ENCODE measurements at regions not wholly inside any gene's neighbourhood (a gene's known extent, or its start where the extent isn't known, plus 50 kb on each side); places are given as distances from the start of the nearest gene placed in this dataset.

DNA sequence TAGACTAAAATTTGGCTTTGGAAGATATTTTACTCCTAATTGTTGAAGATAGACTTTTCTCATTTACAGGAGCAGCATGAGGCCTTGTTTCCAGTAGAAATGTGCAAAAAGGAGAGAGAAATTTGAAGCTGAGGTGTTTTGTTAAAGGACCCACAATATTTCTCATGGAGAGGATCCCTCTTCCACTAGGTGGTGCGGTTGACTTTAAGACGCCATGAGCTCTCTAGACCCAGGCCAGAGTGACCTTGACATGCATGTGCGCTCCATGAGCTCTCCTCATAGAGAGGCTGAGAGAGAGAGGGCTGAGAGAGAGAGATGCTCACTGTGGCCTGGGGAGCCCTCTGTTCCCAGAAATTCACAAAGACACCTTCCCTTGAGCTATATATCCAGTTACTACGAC lies 861.2 kb upstream of the EYS start:
- TF ChIP-seq, protein P1, sequence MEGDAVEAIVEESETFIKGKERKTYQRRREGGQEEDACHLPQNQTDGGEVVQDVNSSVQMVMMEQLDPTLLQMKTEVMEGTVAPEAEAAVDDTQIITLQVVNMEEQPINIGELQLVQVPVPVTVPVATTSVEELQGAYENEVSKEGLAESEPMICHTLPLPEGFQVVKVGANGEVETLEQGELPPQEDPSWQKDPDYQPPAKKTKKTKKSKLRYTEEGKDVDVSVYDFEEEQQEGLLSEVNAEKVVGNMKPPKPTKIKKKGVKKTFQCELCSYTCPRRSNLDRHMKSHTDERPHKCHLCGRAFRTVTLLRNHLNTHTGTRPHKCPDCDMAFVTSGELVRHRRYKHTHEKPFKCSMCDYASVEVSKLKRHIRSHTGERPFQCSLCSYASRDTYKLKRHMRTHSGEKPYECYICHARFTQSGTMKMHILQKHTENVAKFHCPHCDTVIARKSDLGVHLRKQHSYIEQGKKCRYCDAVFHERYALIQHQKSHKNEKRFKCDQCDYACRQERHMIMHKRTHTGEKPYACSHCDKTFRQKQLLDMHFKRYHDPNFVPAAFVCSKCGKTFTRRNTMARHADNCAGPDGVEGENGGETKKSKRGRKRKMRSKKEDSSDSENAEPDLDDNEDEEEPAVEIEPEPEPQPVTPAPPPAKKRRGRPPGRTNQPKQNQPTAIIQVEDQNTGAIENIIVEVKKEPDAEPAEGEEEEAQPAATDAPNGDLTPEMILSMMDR (IDR thresholded peaks at IDR 0.05; ENCODE audit: borderline replicate concordance): no peak
- Histone ChIP-seq H3K4me1 (no peaks in the 10 kb centered on the region), H3K4me3 (no peak overlapping the region), H3K9me3 (replicated peaks) (peaks cover 19% of the 10 kb centered on the region), H3K27me3 (ENCODE audit: low read depth) (no peaks in the 10 kb centered on the region), H3K27ac (replicated peaks) (no peak overlapping the region), H3K36me3 (no peaks in the 10 kb centered on the region)
- intact Hi-C loops (cut with micrococcal nuclease): no loop called here
- no peak for DNase-seq

DNA sequence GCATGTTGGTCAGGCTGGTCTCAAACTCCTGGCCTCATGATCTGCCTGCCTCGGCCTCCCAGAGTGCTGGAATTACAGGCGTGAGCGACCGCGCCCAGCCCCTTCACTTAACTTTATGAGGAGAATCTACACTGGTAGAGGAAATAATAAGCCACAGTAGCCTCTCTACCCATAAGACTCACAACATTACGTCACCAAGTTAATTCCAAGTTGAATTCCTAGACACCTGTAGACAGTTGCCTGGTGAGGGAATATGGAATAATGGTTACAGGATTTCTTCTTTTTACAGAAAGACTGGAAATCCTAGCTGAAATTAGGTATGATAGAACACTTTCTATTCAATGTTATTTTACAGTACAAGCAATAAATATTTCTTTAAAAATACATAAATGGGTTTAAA lies 854.5 kb upstream of the EYS start:
- Histone ChIP-seq H3K4me3 (no peak overlapping the region), H3K36me3 (no peaks in the 10 kb centered on the region), H3K27ac (replicated peaks) (no peak overlapping the region), H3K27me3 (ENCODE audit: low read depth) (no peaks in the 10 kb centered on the region), H3K9me3 (replicated peaks) (peaks cover 34% of the 10 kb centered on the region), H3K4me1 (no peaks in the 10 kb centered on the region)
- no peak for DNase-seq
- intact Hi-C loops (cut with micrococcal nuclease): no loop called here
- TF ChIP-seq, protein P1 (IDR thresholded peaks at IDR 0.05; ENCODE audit: borderline replicate concordance): no peak

DNA sequence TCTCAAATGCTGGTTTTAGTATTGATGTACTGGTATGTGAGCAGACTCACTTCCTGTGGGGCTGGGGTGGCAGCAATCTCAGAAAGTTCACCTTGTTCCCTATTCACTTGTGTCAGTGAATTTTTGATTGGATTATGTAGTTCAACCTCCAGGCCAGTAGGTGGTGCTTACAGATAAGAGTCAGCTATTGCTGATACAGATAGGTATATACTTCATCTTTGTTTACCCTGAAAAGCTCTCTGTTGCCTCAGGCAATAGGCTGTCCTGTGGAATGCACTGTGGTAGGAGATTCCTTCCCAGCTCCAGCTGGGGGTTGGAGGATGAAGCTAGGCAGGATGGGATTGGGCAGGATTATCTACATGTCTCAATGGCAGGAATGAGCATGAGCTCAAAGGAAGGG lies 851.2 kb upstream of the EYS start:
- Histone ChIP-seq H3K9me3 (replicated peaks) (peaks cover 53% of the 10 kb centered on the region), H3K4me3 (no peak overlapping the region)
- intact Hi-C loops (cut with micrococcal nuclease): no loop called here

GRCh38 chr6:66556936-66557335 lies 849.9 kb upstream of the EYS start:
- no peaks in the 10 kb centered on the region for H3K36me3 ChIP-seq
- intact Hi-C loops (cut with micrococcal nuclease): no loop called here
- peaks cover 54% of the 10 kb centered on the region for H3K9me3 ChIP-seq (replicated peaks)
- no peak for DNase-seq
- no peaks in the 10 kb centered on the region for H3K4me1 ChIP-seq
- H3K27me3 ChIP-seq (ENCODE audit: low read depth): no peaks in the 10 kb centered on the region
- H3K4me3 ChIP-seq: no peak overlapping the region
- TF ChIP-seq, protein P1 (IDR thresholded peaks at IDR 0.05; ENCODE audit: borderline replicate concordance): no peak
- no peak overlapping the region for H3K27ac ChIP-seq (replicated peaks)

More for the DNA sequence above, 851.2 kb upstream of the EYS start:
- DNase-seq: no peak
- TF ChIP-seq, protein P1 (IDR thresholded peaks at IDR 0.05; ENCODE audit: borderline replicate concordance): no peak
- Histone ChIP-seq H3K4me1 (no peaks in the 10 kb centered on the region), H3K36me3 (no peaks in the 10 kb centered on the region), H3K27me3 (ENCODE audit: low read depth) (no peaks in the 10 kb centered on the region), H3K27ac (replicated peaks) (no peak overlapping the region)

- Histone ChIP-seq H3K9me3 (replicated peaks) (peaks cover 59% of the 10 kb centered on the region), H3K4me3 (no peak overlapping the region), H3K27ac (replicated peaks) (no peak overlapping the region), H3K36me3 (no peaks in the 10 kb centered on the region), H3K27me3 (ENCODE audit: low read depth) (no peaks in the 10 kb centered on the region), H3K4me1 (no peaks in the 10 kb centered on the region)
- TF ChIP-seq, protein P1 (IDR thresholded peaks at IDR 0.05; ENCODE audit: borderline replicate concordance): no peak
- intact Hi-C loops (cut with micrococcal nuclease): no loop called here
- DNase-seq: no peak
Observed at GRCh38 chr6:66555082-66555481, 848.1 kb upstream of the EYS start.

DNA sequence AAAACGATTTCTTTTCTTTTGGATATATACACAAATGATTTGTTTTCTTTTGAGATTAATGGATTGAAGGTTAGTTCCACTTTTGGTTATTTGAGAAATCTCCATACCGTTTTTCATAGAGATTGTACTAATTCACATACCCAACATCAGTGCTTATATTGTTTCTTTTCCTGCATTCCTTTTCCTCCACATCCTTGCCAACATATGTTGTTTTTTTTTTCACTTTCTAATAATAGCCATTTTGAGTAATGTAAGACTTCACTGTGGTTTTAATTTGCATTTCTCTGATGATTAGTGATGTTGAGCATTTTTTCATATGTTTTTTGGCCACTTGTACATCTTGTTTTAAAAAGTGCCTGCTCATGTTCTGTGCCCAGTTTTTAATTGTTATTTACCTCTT lies 846.4 kb upstream of the EYS start:
- TF ChIP-seq, protein P1 (IDR thresholded peaks at IDR 0.05; ENCODE audit: borderline replicate concordance): no peak
- H3K9me3 ChIP-seq (replicated peaks): peaks cover 54% of the 10 kb centered on the region

More for the DNA sequence above, 846.4 kb upstream of the EYS start:
- Histone ChIP-seq H3K4me3 (no peak overlapping the region), H3K4me1 (no peaks in the 10 kb centered on the region), H3K27ac (replicated peaks) (no peak overlapping the region), H3K27me3 (ENCODE audit: low read depth) (no peaks in the 10 kb centered on the region), H3K36me3 (no peaks in the 10 kb centered on the region)
- no peak for DNase-seq
- intact Hi-C loops (cut with micrococcal nuclease): no loop called here

Measured in left ventricle myocardium inferior (tissue), 1 donor.